Neural cell (in vitro differentiated cells): ENCODE measurements at regions not wholly inside any gene's neighbourhood (a gene's known extent, or its start where the extent isn't known, plus 50 kb on each side); places are given as distances from the start of the nearest gene placed in this dataset.

Experiments used
- H2AFZ ChIP-seq: fragments of 200-600, 300-800 bp; sonication (generic), shearing (Covaris generic); 2 replicates; pipeline ENCODE4 v1.6.0; 2014; ENCODE audit warnings: low read depth, mild to moderate bottlenecking, antibody characterized with exemption, low read length, moderate library complexity
- H3F3A ChIP-seq: fragments of 200-600 bp; shearing (Covaris generic); 2 replicates; pipeline ENCODE4 v1.6.1; 2016; ENCODE audit warnings: mild to moderate bottlenecking, moderate library complexity, mixed read lengths, antibody characterized with exemption, low read length; ENCODE audit not compliant: insufficient read depth, poor library complexity, severe bottlenecking
- H3K27ac ChIP-seq: fragments of 200-600, 300-800 bp; sonication (generic), shearing (Covaris generic); 2 replicates; pipeline ENCODE4 v1.5.1; 2014; ENCODE audit warnings: mild to moderate bottlenecking, low read length, moderate library complexity
- H3K27me3 ChIP-seq: fragments of 300-800, 200-600 bp; sonication (generic), shearing (Covaris generic); 2 replicates; pipeline ENCODE4 v1.6.0; 2014; ENCODE audit warnings: mild to moderate bottlenecking, low read depth, low read length, moderate library complexity; ENCODE audit not compliant: insufficient read depth
- H3K36me3 ChIP-seq: fragments of 300-800, 200-600 bp; sonication (generic), shearing (Covaris generic); 2 replicates; pipeline ENCODE4 v1.5.1; 2014; ENCODE audit warnings: mild to moderate bottlenecking, antibody characterized with exemption, low read length, moderate library complexity; ENCODE audit not compliant: insufficient read depth
- H3K4me2 ChIP-seq: fragments of 300-800, 200-600 bp; sonication (generic), shearing (Covaris generic); 2 replicates; pipeline ENCODE4 v1.6.0; 2014; ENCODE audit warnings: mild to moderate bottlenecking, low read length
- H3K4me3 ChIP-seq: fragments of 300-800, 200-600 bp; sonication (generic), shearing (Covaris generic); 2 replicates; pipeline ENCODE4 v1.5.1; 2014; ENCODE audit warnings: mild to moderate bottlenecking, low read length, moderate library complexity
- H3K79me2 ChIP-seq: fragments of 200-600 bp; shearing (Covaris generic); replicated peaks from 2 replicates; pipeline ENCODE4 v1.6.0; 2014; ENCODE audit warnings: mild to moderate bottlenecking, low read length, moderate library complexity; ENCODE audit not compliant: insufficient read depth
- H3K9ac ChIP-seq: fragments of 300-800, 200-600 bp; sonication (generic), shearing (Covaris generic); 2 replicates; pipeline ENCODE4 v1.6.1; 2016; ENCODE audit warnings: mild to moderate bottlenecking, low read length, mixed read lengths
- H3K9me2 ChIP-seq: fragments of 200-600 bp; shearing (Covaris generic); 2 replicates; pipeline ENCODE4 v1.6.1; 2016; ENCODE audit warnings: mild to moderate bottlenecking, low read length, mixed read lengths; ENCODE audit not compliant: insufficient read depth
- H3K9me3 ChIP-seq: fragments of 200-600, 300-800 bp; sonication (generic), shearing (Covaris generic); 2 replicates; pipeline ENCODE4 v1.6.1; 2016; ENCODE audit warnings: mild to moderate bottlenecking, mixed run types, low read length, moderate library complexity, mixed read lengths
- H4K20me1 ChIP-seq: fragments of 200-600 bp; shearing (Covaris generic); 2 replicates; pipeline ENCODE4 v1.6.1; 2016; ENCODE audit warnings: mild to moderate bottlenecking, mixed run types; ENCODE audit not compliant: insufficient read depth
- CTCF ChIP-seq: fragments of 450-650 bp; IDR thresholded peaks from 2 replicates; pipeline ENCODE4 v1.5.1; 2014; ENCODE audit warnings: antibody characterized with exemption, mild to moderate bottlenecking, moderate library complexity; ENCODE audit not compliant: poor library complexity, severe bottlenecking
- EP300 ChIP-seq: fragments of 450-650 bp; conservative IDR thresholded peaks from 2 replicates; pipeline ENCODE4 v1.6.1; 2014; ENCODE audit warnings: antibody characterized with exemption, mild to moderate bottlenecking, moderate library complexity; ENCODE audit not compliant: poor library complexity, severe bottlenecking
- EZH2 ChIP-seq: fragments of 200-600, 300-800 bp; shearing (Covaris generic), sonication (generic); IDR thresholded peaks from 2 replicates; pipeline ENCODE4 v1.6.1; 2014; ENCODE audit warnings: antibody characterized with exemption, low read length, borderline replicate concordance, mild to moderate bottlenecking; ENCODE audit not compliant: insufficient read depth, poor library complexity, severe bottlenecking
- MXI1 ChIP-seq: fragments of 450-650 bp; conservative IDR thresholded peaks from 2 replicates; pipeline ENCODE4 v1.6.1; 2014; ENCODE audit warnings: antibody characterized with exemption, mild to moderate bottlenecking; ENCODE audit not compliant: poor library complexity, severe bottlenecking
- POLR2AphosphoS5 ChIP-seq: IDR thresholded peaks from 2 replicates; pipeline ENCODE4 v1.6.1; 2012
- RAD21 ChIP-seq: fragments of 450-650 bp; conservative IDR thresholded peaks from 2 replicates; pipeline ENCODE4 v1.6.1; 2014; ENCODE audit warnings: antibody characterized with exemption, mild to moderate bottlenecking, moderate library complexity
- REST ChIP-seq: IDR thresholded peaks from 2 replicates; pipeline ENCODE4 v1.6.1; 2012; ENCODE audit warnings: borderline replicate concordance
- SMC3 ChIP-seq: fragments of 450-650 bp; conservative IDR thresholded peaks from 2 replicates; pipeline ENCODE4 v1.6.1; 2014; ENCODE audit warnings: antibody characterized with exemption, mild to moderate bottlenecking, moderate library complexity; ENCODE audit not compliant: poor library complexity
- TAF1 ChIP-seq: IDR thresholded peaks from 2 replicates; pipeline ENCODE4 v1.6.1; 2012; ENCODE audit warnings: low read depth

GRCh38 chr10:2920168-2920567 lies 147.2 kb upstream of the PFKP start:
- Histone ChIP-seq H2AFZ (no peak overlapping the region), H3K27me3 (no peaks in the 10 kb centered on the region), H3K9ac (no peak overlapping the region), H3K9me2 (no peaks in the 10 kb centered on the region), H3K9me3 (no peaks in the 10 kb centered on the region), H3K36me3 (no peaks in the 10 kb centered on the region), H3F3A (no peaks in the 10 kb centered on the region), H4K20me1 (no peaks in the 10 kb centered on the region), H3K27ac (no peak overlapping the region), H3K4me3 (no peak overlapping the region), H3K4me2 (no peak overlapping the region), H3K79me2 (no peaks in the 10 kb centered on the region)
- no peak for TF ChIP-seq MXI1
- TF ChIP-seq TAF1, result no peak
- TF ChIP-seq SMC3, result no peak
- TF ChIP-seq REST, result no peak
- TF ChIP-seq POLR2AphosphoS5, result no peak
- TF ChIP-seq EZH2, result no peak
- no peak for TF ChIP-seq EP300
- TF ChIP-seq CTCF, result no peak
- TF ChIP-seq RAD21, result no peak

- H3K9ac ChIP-seq, result no peak overlapping the region
- no peak overlapping the region for H3K4me3 ChIP-seq
- no peak overlapping the region for H3K27ac ChIP-seq
- H2AFZ ChIP-seq, result no peak overlapping the region
- H3K27me3 ChIP-seq, result no peaks in the 10 kb centered on the region
- no peaks in the 10 kb centered on the region for H3K9me2 ChIP-seq
- H3K36me3 ChIP-seq, result no peaks in the 10 kb centered on the region
- H3K79me2 ChIP-seq, result no peaks in the 10 kb centered on the region
- TF ChIP-seq REST (no peak), CTCF (no peak), RAD21 (no peak), MXI1 (no peak), EP300 (no peak), SMC3 (no peak), EZH2 (no peak), TAF1 (no peak), POLR2AphosphoS5 (no peak)
- H3K9me3 ChIP-seq, result no peaks in the 10 kb centered on the region
- H3F3A ChIP-seq, result no peaks in the 10 kb centered on the region
- no peaks in the 10 kb centered on the region for H4K20me1 ChIP-seq
- H3K4me2 ChIP-seq, result no peak overlapping the region
Measured at GRCh38 chr10:2919016-2919415, 148.3 kb upstream of the PFKP start.
